ENCODE measurements at regions not wholly inside any gene's neighbourhood (a gene's known extent, or its start where the extent isn't known, plus 50 kb on each side); places are given as distances from the start of the nearest gene placed in this dataset.

DNA sequence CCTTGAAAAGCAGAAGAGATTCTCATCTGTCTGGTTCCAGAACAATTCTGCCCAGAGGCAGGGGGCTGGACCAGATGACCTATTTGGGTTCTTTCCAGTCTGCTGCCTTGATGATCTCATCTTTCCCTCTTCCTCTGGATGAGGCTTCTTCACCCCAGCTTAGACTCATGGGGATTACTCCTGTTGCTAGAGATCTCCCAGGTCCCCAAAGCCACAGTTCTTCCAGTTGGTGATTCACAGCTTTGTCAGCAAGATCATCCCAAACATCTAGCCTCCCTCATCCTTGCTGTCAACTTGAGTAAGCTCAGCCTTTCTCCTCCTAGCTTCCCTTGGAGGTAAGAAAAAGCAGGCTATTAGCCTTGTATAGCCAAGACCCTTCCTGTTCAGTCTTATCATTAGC is 64.2 kb upstream of the PJA1 start:
- no peak for DNase-seq (ENCODE audit: low read depth in 2 of 2)

DNA sequence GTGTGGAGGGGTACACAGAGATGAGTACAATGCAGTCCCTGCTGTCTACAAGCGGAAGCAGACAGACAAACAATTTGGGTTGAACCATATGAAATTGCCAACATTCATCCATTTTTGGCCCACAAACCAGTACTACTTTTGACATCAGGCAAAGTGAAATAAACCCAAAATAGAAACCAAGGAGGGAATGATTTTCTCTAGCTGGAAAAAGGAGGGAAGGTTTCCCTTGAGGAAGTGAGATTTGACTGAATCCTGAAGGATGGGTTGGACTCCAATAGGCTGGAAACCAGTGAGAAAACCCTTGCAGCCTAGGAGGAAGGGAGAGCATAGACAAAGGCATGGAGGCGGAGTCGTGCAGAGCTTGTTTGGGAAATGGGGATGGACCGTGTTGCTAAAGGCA is 63.5 kb upstream of the PJA1 start:
- no peak for DNase-seq (ENCODE audit: low read depth in 2 of 2)

- no peak for DNase-seq (ENCODE audit: low read depth in 2 of 2)
Measured at GRCh38 chrX:69226459-69227158, 61.4 kb upstream of the PJA1 start.

GRCh38 chrX:69222103-69223090 is 57.1 kb upstream of the PJA1 start:
- DNase-seq (ENCODE audit: low read depth in 2 of 2), result peak; percentile 24 to 62

DNA sequence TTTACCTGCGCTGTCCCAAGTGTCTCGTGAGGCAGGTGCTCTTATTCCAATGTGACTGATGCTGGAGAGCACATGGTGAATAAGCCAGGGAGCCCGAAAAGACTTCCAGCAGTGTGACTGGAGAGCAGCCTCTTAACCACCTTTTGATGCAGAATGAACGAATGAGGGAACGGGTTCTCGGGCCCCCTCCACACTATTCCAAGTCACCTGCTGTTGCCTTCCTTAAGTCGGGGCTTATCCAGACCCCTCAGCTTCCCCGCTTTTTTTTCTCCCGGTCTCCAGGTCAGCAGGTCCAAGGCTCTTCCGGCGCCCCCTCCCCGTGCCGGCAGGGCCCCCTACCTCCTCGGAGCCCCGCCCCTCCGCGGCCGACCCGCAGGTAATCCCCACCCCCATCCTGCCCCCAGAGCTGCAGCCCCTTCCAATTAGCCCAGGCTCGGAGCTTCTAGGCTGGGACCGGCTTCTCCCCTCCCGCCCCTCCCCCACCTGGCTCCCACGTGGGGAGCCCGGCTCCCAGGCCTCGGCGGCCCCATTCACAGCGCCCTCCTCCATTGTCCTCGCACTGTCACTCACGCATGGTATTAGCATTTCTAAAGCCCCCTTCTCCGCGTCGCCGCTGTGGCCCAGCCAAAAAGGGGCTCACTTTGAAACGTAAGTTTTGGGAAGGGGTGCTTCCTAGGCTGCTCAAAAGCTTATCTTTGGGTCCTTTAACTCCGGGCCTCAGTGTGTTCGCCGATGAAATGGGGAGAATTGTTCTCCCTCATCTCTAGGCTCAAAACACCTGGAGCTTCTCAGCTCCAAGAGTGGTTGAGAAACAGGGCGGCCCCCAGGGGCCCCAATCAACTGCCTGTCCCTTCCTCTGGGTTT is 56.2 kb upstream of the PJA1 start:
- no peak for DNase-seq (ENCODE audit: low read depth in 2 of 2)

- DNase-seq (ENCODE audit: low read depth in 2 of 2), result no peak
Measured at GRCh38 chrX:69218407-69218997, 53.2 kb upstream of the PJA1 start.

GRCh38 chrX:69216911-69217310 is 51.7 kb upstream of the PJA1 start:
- DNase-seq (ENCODE audit: low read depth in 2 of 2), result no peak

- no peak for DNase-seq (ENCODE audit: low read depth in 2 of 2)
Measured at GRCh38 chrX:69216446-69216845, 51.2 kb upstream of the PJA1 start.

GRCh38 chrX:69215161-69215875 is 50.1 kb upstream of the PJA1 start:
- no peak for DNase-seq (ENCODE audit: low read depth in 2 of 2)
